Adrenal gland (tissue), 5 donors: ENCODE measurements at regions not wholly inside any gene's neighbourhood (a gene's known extent, or its start where the extent isn't known, plus 50 kb on each side); places are given as distances from the start of the nearest gene placed in this dataset.

Experiments used
- CTCF ChIP-seq, 6 experiments: fragments of 450-650 bp in 4 of 6; fragments of 200-600 bp in 2 of 6; sonication (generic) in 1 of 6; IDR thresholded peaks; 1 replicate in 5 of 6; 2 replicates in 1 of 6; pipeline versions ENCODE4 v1.5.1 to v1.8.0; 2016 to 2021; ENCODE audit warnings: antibody characterized with exemption in 6 of 6, mild to moderate bottlenecking in 2 of 6, moderate library complexity in 1 of 6
- POLR2A ChIP-seq, 2 donors: fragments of 450-650 bp; IDR thresholded peaks; one replicate each; pipeline ENCODE4 v1.6.1; 2017; ENCODE audit warnings: antibody characterized with exemption in 2 of 2, mild to moderate bottlenecking in 2 of 2, moderate library complexity in 1 of 2
- donor health status: DM: no; HTN: no; CAD: no.

- TF ChIP-seq CTCF (IDR thresholded peaks at IDR 0.05) (no peak), POLR2A (IDR thresholded peaks at IDR 0.05) (no peak)
Observed at GRCh38 chr7:155362380-155363145, 64.9 kb downstream of the INSIG1 start.
